ENCODE measurements at regions not wholly inside any gene's neighbourhood (a gene's known extent, or its start where the extent isn't known, plus 50 kb on each side); places are given as distances from the start of the nearest gene placed in this dataset.
"Not testable (repeated sequence)": the region's sequence is repeated elsewhere in the genome, so short reads cannot be mapped to it uniquely, and the experiment has no call there.

DNA sequence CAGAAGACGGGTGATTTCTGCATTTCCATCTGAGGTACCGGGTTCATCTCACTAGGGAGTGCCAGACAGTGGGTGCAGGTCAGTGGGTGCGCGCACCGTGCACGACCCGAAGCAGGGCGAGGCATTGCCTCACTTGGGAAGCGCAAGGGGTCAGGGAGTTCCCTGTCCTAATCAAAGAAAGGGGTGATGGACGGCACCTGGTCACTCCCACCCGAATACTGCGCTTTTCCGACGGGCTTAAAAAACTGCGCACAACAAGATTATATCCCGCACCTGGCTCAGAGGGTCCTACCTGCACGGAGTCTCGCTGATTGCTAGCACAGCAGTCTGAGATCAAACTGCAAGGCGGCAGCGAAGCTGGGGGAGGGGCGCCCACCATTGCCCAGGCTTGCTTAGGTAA is 1403.1 kb downstream of the REEP3 start:
- H3K4me1 ChIP-seq (ENCODE audit: control insufficient read depth, insufficient read depth, low read length); H3K36me3 ChIP-seq (ENCODE audit: control insufficient read depth, insufficient read depth, low read length); H3K9me3 ChIP-seq (ENCODE audit: control insufficient read depth, low read length); H3K4me3 ChIP-seq (ENCODE audit: low read length); H3K9ac ChIP-seq (ENCODE audit: low read length); H3K27me3 ChIP-seq (ENCODE audit: control insufficient read depth, insufficient read depth, low read length): not testable (repeated sequence)

DNA sequence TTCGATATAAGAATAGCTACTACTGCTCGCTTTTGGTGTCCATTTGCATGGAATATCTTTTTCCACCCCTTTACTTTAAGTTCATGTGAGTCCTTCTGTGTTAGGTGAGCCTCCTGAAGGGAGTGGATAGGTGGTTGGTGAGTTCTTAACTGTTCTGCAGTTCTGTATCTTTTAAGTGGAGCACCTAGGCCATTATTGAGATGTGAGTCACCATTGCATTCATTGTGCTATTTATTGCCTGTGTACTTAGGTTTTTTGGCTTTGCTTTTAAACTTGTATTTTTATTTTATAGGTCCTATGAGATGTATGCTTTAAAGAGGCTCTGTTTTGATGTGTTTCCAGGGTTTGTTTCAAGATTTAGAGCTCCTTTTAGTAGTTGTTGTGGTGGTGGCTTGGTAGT is 1430.8 kb downstream of the REEP3 start:
- Histone ChIP-seq H3K9ac (ENCODE audit: low read length) (no peak overlapping the region), H3K9me3 (ENCODE audit: control insufficient read depth, low read length) (no peaks in the 10 kb centered on the region), H3K36me3 (ENCODE audit: control insufficient read depth, insufficient read depth, low read length) (no peaks in the 10 kb centered on the region)

DNA sequence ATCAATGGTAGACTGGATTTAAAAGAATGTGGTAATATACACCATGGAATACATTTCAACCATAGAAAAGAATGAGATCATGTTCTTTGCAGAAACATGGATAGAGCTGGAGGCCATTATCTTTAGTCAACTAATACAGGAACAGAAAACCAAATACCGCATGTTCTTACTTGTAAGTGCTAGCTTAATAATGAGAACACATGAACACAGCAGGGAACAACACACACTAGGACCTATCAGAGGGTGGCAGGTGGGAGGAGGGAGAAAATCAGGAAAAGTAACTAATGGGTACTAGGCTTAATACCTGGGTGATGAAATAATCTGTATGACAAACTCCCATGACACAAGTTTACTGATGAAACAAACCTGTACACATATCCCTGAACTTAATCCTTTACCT is 1435.2 kb downstream of the REEP3 start:
- H3K4me1 ChIP-seq (ENCODE audit: control insufficient read depth, insufficient read depth, low read length), result no peaks in the 10 kb centered on the region
- H3K36me3 ChIP-seq (ENCODE audit: control insufficient read depth, insufficient read depth, low read length), result no peaks in the 10 kb centered on the region
- H3K27me3 ChIP-seq (ENCODE audit: control insufficient read depth, insufficient read depth, low read length), result no peaks in the 10 kb centered on the region
- H3K9me3 ChIP-seq (ENCODE audit: control insufficient read depth, low read length), result no peaks in the 10 kb centered on the region
- no peak overlapping the region for H3K9ac ChIP-seq (ENCODE audit: low read length)
- no peak overlapping the region for H3K4me3 ChIP-seq (ENCODE audit: low read length)

More for the DNA sequence above, 1430.8 kb downstream of the REEP3 start:
- Histone ChIP-seq H3K27me3 (ENCODE audit: control insufficient read depth, insufficient read depth, low read length) (no peaks in the 10 kb centered on the region), H3K4me3 (ENCODE audit: low read length) (no peak overlapping the region), H3K4me1 (ENCODE audit: control insufficient read depth, insufficient read depth, low read length) (no peaks in the 10 kb centered on the region)

DNA sequence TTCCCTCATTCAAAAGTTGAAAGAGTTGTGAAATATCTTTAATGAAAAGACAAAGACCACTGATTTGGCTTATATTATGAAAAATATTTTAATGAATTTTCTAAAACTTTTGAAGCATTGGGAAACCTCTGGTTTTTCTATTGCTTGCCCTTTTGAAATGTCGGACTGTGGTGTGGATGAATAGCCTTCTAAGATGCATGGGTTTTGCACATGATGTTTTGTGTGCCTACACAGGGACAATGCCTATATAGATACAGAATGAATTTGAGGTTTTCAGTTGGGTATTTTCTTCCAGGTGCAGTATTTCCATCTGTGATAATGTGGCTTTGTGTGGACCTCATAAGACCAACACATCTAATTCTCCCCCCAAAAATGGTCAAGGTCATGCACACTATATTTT is 1437.9 kb downstream of the REEP3 start:
- H3K27me3 ChIP-seq (ENCODE audit: control insufficient read depth, insufficient read depth, low read length), result no peaks in the 10 kb centered on the region
- no peaks in the 10 kb centered on the region for H3K9me3 ChIP-seq (ENCODE audit: control insufficient read depth, low read length)
- H3K9ac ChIP-seq (ENCODE audit: low read length), result no peak overlapping the region
- H3K4me3 ChIP-seq (ENCODE audit: low read length), result no peak overlapping the region
- no peaks in the 10 kb centered on the region for H3K4me1 ChIP-seq (ENCODE audit: control insufficient read depth, insufficient read depth, low read length)
- H3K36me3 ChIP-seq (ENCODE audit: control insufficient read depth, insufficient read depth, low read length), result no peaks in the 10 kb centered on the region

DNA sequence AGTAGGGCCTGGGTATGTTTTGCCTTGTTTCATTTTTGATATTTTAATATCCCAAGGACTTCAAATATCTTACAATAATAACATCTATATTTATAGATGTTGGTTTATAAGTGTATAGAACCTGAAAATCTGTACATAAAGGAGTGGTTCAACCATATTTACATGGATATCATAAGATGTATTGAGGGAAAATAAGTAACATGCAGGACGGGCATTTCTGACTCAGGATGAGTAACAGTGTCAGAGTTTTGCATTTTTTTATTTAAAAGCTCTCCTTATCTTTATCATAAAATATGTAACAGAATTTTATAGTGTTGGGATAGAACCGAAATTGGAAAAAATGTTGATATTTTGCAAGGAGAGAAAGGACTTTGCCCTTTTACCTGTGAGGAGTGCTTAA is 1438.7 kb downstream of the REEP3 start:
- Histone ChIP-seq H3K9ac (ENCODE audit: low read length) (no peak overlapping the region), H3K4me1 (ENCODE audit: control insufficient read depth, insufficient read depth, low read length) (no peaks in the 10 kb centered on the region), H3K27me3 (ENCODE audit: control insufficient read depth, insufficient read depth, low read length) (no peaks in the 10 kb centered on the region), H3K4me3 (ENCODE audit: low read length) (no peak overlapping the region), H3K9me3 (ENCODE audit: control insufficient read depth, low read length) (no peaks in the 10 kb centered on the region), H3K36me3 (ENCODE audit: control insufficient read depth, insufficient read depth, low read length) (no peaks in the 10 kb centered on the region)

DNA sequence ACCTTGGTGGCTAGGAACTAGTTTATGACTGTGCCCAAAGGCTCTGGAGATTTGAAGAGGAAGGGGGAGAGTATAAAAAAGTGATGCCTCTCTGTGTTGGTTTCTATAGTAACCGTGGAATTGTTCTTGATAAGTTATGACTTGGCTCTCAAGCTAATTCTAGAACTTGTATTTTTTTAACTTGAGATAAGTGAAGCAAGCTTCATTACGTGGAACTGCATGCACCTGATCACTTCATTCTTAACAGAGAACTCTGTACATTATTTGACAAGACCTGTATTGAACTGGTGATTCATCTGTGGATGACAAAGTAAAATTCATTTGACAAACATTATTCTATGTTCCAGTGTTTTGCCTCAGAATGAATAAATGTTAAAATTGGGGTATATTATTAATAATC is 1452.2 kb downstream of the REEP3 start:
- H3K36me3 ChIP-seq (ENCODE audit: control insufficient read depth, insufficient read depth, low read length), result no peaks in the 10 kb centered on the region
- no peak overlapping the region for H3K9ac ChIP-seq (ENCODE audit: low read length)
- no peaks in the 10 kb centered on the region for H3K27me3 ChIP-seq (ENCODE audit: control insufficient read depth, insufficient read depth, low read length)
- no peak overlapping the region for H3K4me3 ChIP-seq (ENCODE audit: low read length)
- H3K4me1 ChIP-seq (ENCODE audit: control insufficient read depth, insufficient read depth, low read length), result no peaks in the 10 kb centered on the region
- H3K9me3 ChIP-seq (ENCODE audit: control insufficient read depth, low read length), result no peaks in the 10 kb centered on the region

DNA sequence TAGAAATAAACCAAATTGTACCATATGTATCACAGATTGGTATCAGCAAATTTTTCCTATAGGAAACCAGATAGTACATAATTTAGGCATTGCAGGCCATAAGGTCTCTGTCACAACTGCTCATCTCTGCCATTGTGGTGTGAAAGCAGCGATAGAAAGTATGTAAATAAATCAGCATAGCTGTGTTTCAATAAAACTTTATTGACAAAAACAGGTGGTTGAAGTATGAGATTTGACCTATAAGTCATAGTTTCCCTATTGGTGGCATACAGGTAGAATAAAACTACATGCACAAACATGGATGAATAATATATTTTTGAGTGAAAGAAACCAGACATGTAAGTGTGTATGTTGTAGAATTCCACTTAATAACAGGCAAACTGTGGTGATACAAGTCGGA is 1454.9 kb downstream of the REEP3 start:
- no peak overlapping the region for H3K4me3 ChIP-seq (ENCODE audit: low read length)
- H3K9ac ChIP-seq (ENCODE audit: low read length), result no peak overlapping the region
- no peaks in the 10 kb centered on the region for H3K4me1 ChIP-seq (ENCODE audit: control insufficient read depth, insufficient read depth, low read length)
- H3K9me3 ChIP-seq (ENCODE audit: control insufficient read depth, low read length), result no peaks in the 10 kb centered on the region
- H3K27me3 ChIP-seq (ENCODE audit: control insufficient read depth, insufficient read depth, low read length), result no peaks in the 10 kb centered on the region
- H3K36me3 ChIP-seq (ENCODE audit: control insufficient read depth, insufficient read depth, low read length), result no peaks in the 10 kb centered on the region

DNA sequence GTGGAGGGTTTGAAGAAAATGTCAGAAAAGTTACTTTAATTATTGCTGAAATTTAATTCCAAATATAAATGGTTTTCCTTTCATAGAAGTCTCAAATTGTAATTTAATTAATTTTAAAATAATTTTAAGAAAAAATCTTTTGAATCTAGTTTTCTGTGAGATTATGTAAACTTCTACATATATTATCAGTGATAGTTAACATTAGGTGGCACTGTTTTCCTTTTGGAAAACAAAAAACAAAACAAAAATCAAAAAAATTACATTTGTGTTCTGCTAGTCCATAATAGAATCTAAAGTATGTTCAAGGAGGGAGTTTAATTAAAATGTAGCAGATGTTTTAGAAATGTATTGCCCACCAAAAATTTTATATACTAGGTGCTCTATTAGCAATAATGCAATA is 1456.7 kb downstream of the REEP3 start:
- no peak overlapping the region for H3K4me3 ChIP-seq (ENCODE audit: low read length)
- H3K9ac ChIP-seq (ENCODE audit: low read length), result no peak overlapping the region
- H3K36me3 ChIP-seq (ENCODE audit: control insufficient read depth, insufficient read depth, low read length), result no peaks in the 10 kb centered on the region
- H3K27me3 ChIP-seq (ENCODE audit: control insufficient read depth, insufficient read depth, low read length), result no peaks in the 10 kb centered on the region
- H3K9me3 ChIP-seq (ENCODE audit: control insufficient read depth, low read length), result no peaks in the 10 kb centered on the region
- H3K4me1 ChIP-seq (ENCODE audit: control insufficient read depth, insufficient read depth, low read length), result no peaks in the 10 kb centered on the region

DNA sequence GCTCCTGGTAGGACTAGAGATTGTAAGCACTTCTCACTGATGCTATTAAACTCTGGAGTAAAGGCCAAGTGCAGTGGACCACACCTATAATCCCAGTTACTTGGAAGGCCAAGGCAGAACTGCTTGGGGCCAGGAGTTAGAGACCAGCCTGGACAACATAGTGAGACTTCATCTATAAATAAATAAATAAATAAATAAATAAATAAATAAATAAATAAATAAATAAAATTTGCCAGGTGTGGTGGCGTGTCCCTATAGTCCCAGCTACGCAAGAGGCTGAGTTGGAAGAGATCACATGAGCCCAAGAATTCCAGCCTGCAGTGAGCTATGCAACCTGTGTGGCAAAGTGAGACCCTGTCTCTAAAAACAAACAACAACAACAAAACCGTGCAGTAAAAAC is 1475.7 kb downstream of the REEP3 start:
- Histone ChIP-seq H3K36me3 (ENCODE audit: control insufficient read depth, insufficient read depth, low read length) (no peaks in the 10 kb centered on the region), H3K9ac (ENCODE audit: low read length) (no peak overlapping the region), H3K4me3 (ENCODE audit: low read length) (no peak overlapping the region), H3K9me3 (ENCODE audit: control insufficient read depth, low read length) (no peaks in the 10 kb centered on the region), H3K4me1 (ENCODE audit: control insufficient read depth, insufficient read depth, low read length) (no peaks in the 10 kb centered on the region), H3K27me3 (ENCODE audit: control insufficient read depth, insufficient read depth, low read length) (no peaks in the 10 kb centered on the region)

DNA sequence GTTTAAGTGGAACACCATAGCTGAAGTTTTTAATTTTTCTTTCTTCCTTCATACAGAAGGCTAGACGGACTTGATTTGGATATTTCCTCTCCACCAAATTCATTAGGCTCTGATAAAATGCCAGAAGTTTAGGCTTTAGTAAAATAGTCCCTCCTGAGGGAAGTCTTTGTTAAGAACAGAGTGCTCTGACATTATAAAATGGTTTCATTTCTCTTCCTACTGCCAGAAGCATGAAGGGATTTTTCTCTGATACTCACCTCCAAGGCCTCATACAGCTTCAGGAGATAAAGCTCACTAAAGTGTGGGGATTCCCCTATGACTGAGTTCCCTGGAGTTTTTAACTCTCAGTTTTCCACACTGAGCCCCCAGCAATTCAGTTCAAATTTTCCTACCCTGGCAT is 1489.6 kb downstream of the REEP3 start:
- H3K27me3 ChIP-seq (ENCODE audit: control insufficient read depth, insufficient read depth, low read length), result no peaks in the 10 kb centered on the region
- no peaks in the 10 kb centered on the region for H3K36me3 ChIP-seq (ENCODE audit: control insufficient read depth, insufficient read depth, low read length)
- no peak overlapping the region for H3K4me3 ChIP-seq (ENCODE audit: low read length)
- no peaks in the 10 kb centered on the region for H3K9me3 ChIP-seq (ENCODE audit: control insufficient read depth, low read length)
- H3K9ac ChIP-seq (ENCODE audit: low read length), result no peak overlapping the region
- H3K4me1 ChIP-seq (ENCODE audit: control insufficient read depth, insufficient read depth, low read length), result no peaks in the 10 kb centered on the region

DNA sequence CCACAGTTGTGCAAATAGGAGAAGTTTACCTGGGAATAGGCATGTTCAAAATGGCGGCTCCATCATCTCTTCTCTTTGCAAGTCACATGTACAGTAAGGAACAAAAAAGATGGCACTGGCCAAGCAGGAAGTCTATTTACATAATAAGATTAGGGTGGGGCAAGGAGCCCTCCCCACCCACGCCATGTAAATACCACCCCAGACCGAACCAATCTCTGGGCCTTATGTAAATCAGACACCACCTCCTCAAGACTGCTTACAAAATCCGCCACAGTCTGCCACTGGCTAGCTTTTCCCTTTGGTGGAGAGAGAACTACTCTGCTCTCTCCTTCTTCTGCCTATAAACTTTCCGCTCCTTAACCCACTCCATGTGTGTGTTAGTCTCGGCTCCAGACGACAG is 1496.3 kb downstream of the REEP3 start:
- H3K9ac ChIP-seq (ENCODE audit: low read length), result no peak overlapping the region
- H3K36me3 ChIP-seq (ENCODE audit: control insufficient read depth, insufficient read depth, low read length), result no peaks in the 10 kb centered on the region
- H3K9me3 ChIP-seq (ENCODE audit: control insufficient read depth, low read length), result no peaks in the 10 kb centered on the region
- H3K27me3 ChIP-seq (ENCODE audit: control insufficient read depth, insufficient read depth, low read length), result no peaks in the 10 kb centered on the region
- no peak overlapping the region for H3K4me3 ChIP-seq (ENCODE audit: low read length)
- no peaks in the 10 kb centered on the region for H3K4me1 ChIP-seq (ENCODE audit: control insufficient read depth, insufficient read depth, low read length)

DNA sequence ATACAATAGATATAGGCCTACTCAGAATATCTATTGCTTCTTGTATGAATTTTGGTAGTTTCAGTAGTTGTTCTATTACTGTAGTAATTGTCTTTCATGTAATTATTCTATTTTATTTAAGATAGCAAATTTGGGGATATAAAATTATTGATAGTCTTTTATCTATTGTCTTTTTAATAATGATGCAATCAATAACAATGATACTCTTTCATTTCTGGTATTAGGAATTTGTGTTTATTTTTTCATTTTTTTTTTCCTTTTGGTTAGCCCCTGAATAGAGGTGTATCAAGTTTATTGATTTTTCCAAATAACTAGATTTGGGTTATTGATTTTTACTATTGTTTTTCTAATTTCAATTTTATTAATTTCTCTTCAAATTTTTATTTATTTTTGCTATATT is 1503.7 kb downstream of the REEP3 start:
- Histone ChIP-seq H3K36me3 (ENCODE audit: control insufficient read depth, insufficient read depth, low read length) (no peaks in the 10 kb centered on the region), H3K9me3 (ENCODE audit: control insufficient read depth, low read length) (no peaks in the 10 kb centered on the region), H3K9ac (ENCODE audit: low read length) (no peak overlapping the region), H3K4me3 (ENCODE audit: low read length) (no peak overlapping the region), H3K4me1 (ENCODE audit: control insufficient read depth, insufficient read depth, low read length) (no peaks in the 10 kb centered on the region), H3K27me3 (ENCODE audit: control insufficient read depth, insufficient read depth, low read length) (no peaks in the 10 kb centered on the region)

DNA sequence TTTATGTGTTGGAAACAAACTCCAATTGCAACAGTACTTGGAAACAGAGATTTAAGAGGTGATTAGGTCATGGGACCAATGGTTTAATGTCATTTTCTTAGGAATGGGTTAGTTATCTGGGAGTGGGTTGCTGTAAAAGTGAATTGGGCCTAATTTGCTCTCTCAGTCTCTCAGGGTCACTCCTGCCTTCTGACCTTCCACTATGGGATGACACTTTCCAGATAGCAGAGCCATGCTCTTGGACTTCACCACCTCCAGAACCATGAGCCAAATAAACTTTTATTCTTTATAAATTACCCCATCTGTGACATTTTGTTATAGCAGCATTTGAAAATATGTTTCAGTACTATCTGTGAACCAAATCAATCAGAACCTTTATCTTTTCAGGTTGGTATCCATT is 1509.1 kb downstream of the REEP3 start:
- Histone ChIP-seq H3K4me1 (ENCODE audit: control insufficient read depth, insufficient read depth, low read length) (peaks cover 16% of the 10 kb centered on the region), H3K9ac (ENCODE audit: low read length) (no peak overlapping the region), H3K27me3 (ENCODE audit: control insufficient read depth, insufficient read depth, low read length) (no peaks in the 10 kb centered on the region), H3K4me3 (ENCODE audit: low read length) (no peak overlapping the region), H3K36me3 (ENCODE audit: control insufficient read depth, insufficient read depth, low read length) (no peaks in the 10 kb centered on the region), H3K9me3 (ENCODE audit: control insufficient read depth, low read length) (peaks cover 3% of the 10 kb centered on the region)

All from mucosa of stomach (tissue), 1 donor.